Neural progenitor cell (in vitro differentiated cells): ENCODE measurements at regions not wholly inside any gene's neighbourhood (a gene's known extent, or its start where the extent isn't known, plus 50 kb on each side); places are given as distances from the start of the nearest gene placed in this dataset.

Experiments
- DNase-seq: peaks from one replicate; pipeline ENCODE4 v3.0.0-alpha.2; 2016; ENCODE audit warnings: low spot score
- H2AFZ ChIP-seq: fragments of 200-600 bp; sonication (generic); replicated peaks from 2 replicates; pipeline ENCODE4 v1.6.1; 2016; ENCODE audit warnings: antibody characterized with exemption
- H3F3A ChIP-seq: fragments of 200-600 bp; sonication (generic); 2 replicates; pipeline ENCODE4 v1.6.1; 2016; ENCODE audit warnings: antibody characterized with exemption, low read depth
- H3K27ac ChIP-seq: fragments of 200-600 bp; sonication (generic); 2 replicates; pipeline ENCODE4 v1.5.1; 2016; ENCODE audit warnings: mild to moderate bottlenecking
- H3K27me3 ChIP-seq: fragments of 200-600 bp; sonication (generic); 2 replicates; pipeline ENCODE4 v1.6.1; 2016; ENCODE audit warnings: mild to moderate bottlenecking, moderate library complexity
- H3K36me3 ChIP-seq: fragments of 200-600 bp; sonication (generic); 2 replicates; pipeline ENCODE4 v1.5.1; 2016
- H3K4me1 ChIP-seq: fragments of 200-600 bp; sonication (generic); 2 replicates; pipeline ENCODE4 v1.6.1; 2016; ENCODE audit warnings: mixed run types
- H3K4me2 ChIP-seq: fragments of 200-600 bp; sonication (generic); 2 replicates; pipeline ENCODE4 v1.6.1; 2016
- H3K4me3 ChIP-seq: fragments of 200-600 bp; sonication (generic); 2 replicates; pipeline ENCODE4 v1.5.1; 2016
- H3K79me2 ChIP-seq: fragments of 200-600 bp; sonication (generic); 2 replicates; pipeline ENCODE4 v1.6.1; 2016; ENCODE audit warnings: low read depth
- H3K9ac ChIP-seq: fragments of 200-600 bp; sonication (generic); 2 replicates; pipeline ENCODE4 v1.6.1; 2016
- H3K9me3 ChIP-seq: fragments of 200-600 bp; sonication (generic); 2 replicates; pipeline ENCODE4 v1.5.1; 2016; ENCODE audit warnings: low read depth
- H4K20me1 ChIP-seq: fragments of 200-600 bp; sonication (generic); 2 replicates; pipeline ENCODE4 v1.6.1; 2016; ENCODE audit warnings: low read depth
- H3K27ac Mint-ChIP-seq: 3 replicates; pipeline ENCODE4 v1.8.0; 2021; ENCODE audit warnings: mixed read lengths
- H3K27me3 Mint-ChIP-seq: 2 replicates; pipeline ENCODE4 v1.8.0; 2022; ENCODE audit warnings: low read depth, mild to moderate bottlenecking, inconsistent platforms, moderate library complexity, mixed read lengths; ENCODE audit not compliant: insufficient read depth
- H3K36me3 Mint-ChIP-seq: 3 replicates; pipeline ENCODE4 v1.8.0; 2021; ENCODE audit warnings: mixed read lengths
- H3K4me1 Mint-ChIP-seq: 3 replicates; pipeline ENCODE4 v1.8.0; 2021; ENCODE audit warnings: mixed read lengths
- H3K4me3 Mint-ChIP-seq: 3 replicates; pipeline ENCODE4 v1.8.0; 2021; ENCODE audit warnings: mild to moderate bottlenecking, moderate library complexity, mixed read lengths
- H3K9me3 Mint-ChIP-seq: 3 replicates; pipeline ENCODE4 v1.8.0; 2020; ENCODE audit warnings: mixed read lengths
- EZH2 ChIP-seq: fragments of 200-600 bp; sonication (generic); IDR thresholded peaks from 2 replicates; pipeline ENCODE4 v1.6.1; 2017; ENCODE audit warnings: antibody characterized with exemption, mild to moderate bottlenecking, moderate library complexity
- EZH2phosphoT487 ChIP-seq: fragments of 200-600 bp; sonication (generic); IDR thresholded peaks from 2 replicates; pipeline ENCODE4 v1.6.1; 2017; ENCODE audit warnings: antibody characterized with exemption
- TF ChIP-seq, protein P1 (sequence below): fragments of 200-600 bp; sonication (generic); IDR thresholded peaks from 2 replicates; pipeline ENCODE4 v1.5.1; 2017; ENCODE audit warnings: antibody characterized with exemption, mild to moderate bottlenecking

DNA sequence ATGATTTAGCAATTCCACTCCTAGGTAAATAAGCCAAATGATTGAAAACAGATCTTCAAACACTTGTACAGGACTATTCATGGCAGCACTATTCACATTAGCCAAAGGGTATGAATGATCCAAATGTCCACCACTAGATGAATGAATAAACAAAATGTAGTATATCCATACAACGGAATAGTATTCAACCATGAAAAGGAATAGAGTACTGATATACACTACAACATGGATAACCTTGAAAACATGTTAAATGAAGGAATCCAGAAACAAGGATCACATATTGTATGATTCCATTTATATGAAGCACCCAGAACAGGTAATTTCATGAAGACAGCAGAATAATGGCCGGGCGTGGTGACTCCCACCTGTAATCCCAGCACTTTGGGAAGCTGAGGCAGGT lies 78.2 kb upstream of the IGF1R start:
- H3K79me2 ChIP-seq: no peaks in the 10 kb centered on the region
- no peak overlapping the region for H3K4me3 Mint-ChIP-seq
- H3K27ac ChIP-seq: no peak overlapping the region
- no peaks in the 10 kb centered on the region for H3K9me3 ChIP-seq
- H3F3A ChIP-seq: no peaks in the 10 kb centered on the region
- H3K36me3 ChIP-seq: no peaks in the 10 kb centered on the region
- no peak overlapping the region for H3K4me3 ChIP-seq
- H3K4me1 ChIP-seq: no peaks in the 10 kb centered on the region
- no peak overlapping the region for H3K27ac Mint-ChIP-seq
- H2AFZ ChIP-seq: no peak overlapping the region
- TF ChIP-seq EZH2 (no peak), EZH2phosphoT487 (no peak)
- TF ChIP-seq, protein P1, sequence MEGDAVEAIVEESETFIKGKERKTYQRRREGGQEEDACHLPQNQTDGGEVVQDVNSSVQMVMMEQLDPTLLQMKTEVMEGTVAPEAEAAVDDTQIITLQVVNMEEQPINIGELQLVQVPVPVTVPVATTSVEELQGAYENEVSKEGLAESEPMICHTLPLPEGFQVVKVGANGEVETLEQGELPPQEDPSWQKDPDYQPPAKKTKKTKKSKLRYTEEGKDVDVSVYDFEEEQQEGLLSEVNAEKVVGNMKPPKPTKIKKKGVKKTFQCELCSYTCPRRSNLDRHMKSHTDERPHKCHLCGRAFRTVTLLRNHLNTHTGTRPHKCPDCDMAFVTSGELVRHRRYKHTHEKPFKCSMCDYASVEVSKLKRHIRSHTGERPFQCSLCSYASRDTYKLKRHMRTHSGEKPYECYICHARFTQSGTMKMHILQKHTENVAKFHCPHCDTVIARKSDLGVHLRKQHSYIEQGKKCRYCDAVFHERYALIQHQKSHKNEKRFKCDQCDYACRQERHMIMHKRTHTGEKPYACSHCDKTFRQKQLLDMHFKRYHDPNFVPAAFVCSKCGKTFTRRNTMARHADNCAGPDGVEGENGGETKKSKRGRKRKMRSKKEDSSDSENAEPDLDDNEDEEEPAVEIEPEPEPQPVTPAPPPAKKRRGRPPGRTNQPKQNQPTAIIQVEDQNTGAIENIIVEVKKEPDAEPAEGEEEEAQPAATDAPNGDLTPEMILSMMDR: no peak
- H3K4me2 ChIP-seq: no peak overlapping the region
- H3K36me3 Mint-ChIP-seq: no peaks in the 10 kb centered on the region
- H3K4me1 Mint-ChIP-seq: no peaks in the 10 kb centered on the region
- no peak for DNase-seq
- H3K9ac ChIP-seq: no peak overlapping the region
- no peaks in the 10 kb centered on the region for H3K27me3 ChIP-seq
- H4K20me1 ChIP-seq: no peaks in the 10 kb centered on the region
- H3K9me3 Mint-ChIP-seq: peaks cover 3% of the 10 kb centered on the region
- H3K27me3 Mint-ChIP-seq: peaks cover 2% of the 10 kb centered on the region

DNA sequence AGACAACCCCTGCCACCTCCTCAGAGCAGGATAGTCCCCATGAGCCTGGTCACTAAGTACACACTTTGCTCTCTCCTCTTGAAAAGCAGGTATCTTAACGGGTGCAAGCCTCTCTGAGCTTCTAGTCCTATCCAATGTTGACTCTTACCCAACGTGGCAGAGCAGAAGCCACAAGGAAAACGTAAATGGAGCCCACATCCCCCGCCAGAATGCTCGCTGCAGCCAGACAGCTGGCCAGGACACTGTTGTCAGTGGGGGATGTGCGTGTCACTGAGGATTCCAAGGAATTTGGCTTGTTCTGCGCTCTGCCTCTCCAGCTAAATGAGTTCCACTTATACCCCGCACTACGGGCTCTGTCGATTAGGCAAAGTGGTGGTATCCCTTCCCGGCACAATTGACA lies 67.8 kb upstream of the IGF1R start:
- no peak overlapping the region for H3K27ac Mint-ChIP-seq
- Histone ChIP-seq H3F3A (no peaks in the 10 kb centered on the region), H3K4me2 (peak overlapping the region; percentile 21)

DNA sequence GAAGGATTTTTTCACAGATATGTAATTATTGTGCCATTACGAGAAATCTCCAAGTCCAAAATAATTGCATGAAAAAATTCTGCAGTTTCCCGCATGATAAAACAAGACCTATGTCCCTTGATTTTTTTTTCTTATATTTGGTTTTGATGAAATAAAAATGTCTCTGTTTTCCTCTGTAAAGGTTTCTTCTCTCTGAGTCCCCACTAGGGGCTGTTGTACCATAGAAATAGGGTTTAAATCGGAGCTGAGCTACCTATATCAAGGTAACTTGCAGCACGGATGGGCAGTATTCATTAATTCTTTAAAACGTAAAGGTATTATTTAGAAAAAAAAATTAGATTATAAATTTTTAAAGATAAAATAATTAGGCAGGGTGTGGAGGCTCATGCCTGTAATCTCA lies 66.6 kb upstream of the IGF1R start:
- Histone ChIP-seq H2AFZ (no peak overlapping the region), H3K9ac (no peak overlapping the region), H3K4me3 (no peak overlapping the region), H4K20me1 (no peaks in the 10 kb centered on the region), H3K36me3 (no peaks in the 10 kb centered on the region), H3F3A (no peaks in the 10 kb centered on the region), H3K4me1 (peaks cover 5% of the 10 kb centered on the region), H3K79me2 (no peaks in the 10 kb centered on the region), H3K27me3 (no peaks in the 10 kb centered on the region), H3K9me3 (no peaks in the 10 kb centered on the region), H3K27ac (no peak overlapping the region), H3K4me2 (no peak overlapping the region)
- Mint-ChIP-seq H3K27me3 (peaks cover 5% of the 10 kb centered on the region), H3K4me1 (peaks cover 7% of the 10 kb centered on the region), H3K36me3 (no peaks in the 10 kb centered on the region), H3K4me3 (no peak overlapping the region), H3K9me3 (no peaks in the 10 kb centered on the region), H3K27ac (no peak overlapping the region)
- TF ChIP-seq EZH2: no peak
- TF ChIP-seq, protein P1: peak; percentile 47
- no peak for TF ChIP-seq EZH2phosphoT487
- no peak for DNase-seq

More for the DNA sequence above, 67.8 kb upstream of the IGF1R start:
- no peaks in the 10 kb centered on the region for H3K79me2 ChIP-seq
- H3K36me3 Mint-ChIP-seq: no peaks in the 10 kb centered on the region
- peaks cover 7% of the 10 kb centered on the region for H3K4me1 Mint-ChIP-seq
- no peaks in the 10 kb centered on the region for H3K9me3 ChIP-seq
- peaks cover 5% of the 10 kb centered on the region for H3K4me1 ChIP-seq
- no peak overlapping the region for H3K27ac ChIP-seq
- H3K36me3 ChIP-seq: no peaks in the 10 kb centered on the region
- peaks cover 5% of the 10 kb centered on the region for H3K27me3 Mint-ChIP-seq
- TF ChIP-seq, protein P1: no peak
- TF ChIP-seq EZH2 (no peak), EZH2phosphoT487 (no peak)
- no peaks in the 10 kb centered on the region for H3K9me3 Mint-ChIP-seq
- H4K20me1 ChIP-seq: no peaks in the 10 kb centered on the region
- H2AFZ ChIP-seq: peak overlapping the region; percentile 19
- H3K27me3 ChIP-seq: no peaks in the 10 kb centered on the region
- H3K4me3 ChIP-seq: no peak overlapping the region
- peak overlapping the region; percentile 12 for H3K4me3 Mint-ChIP-seq
- H3K9ac ChIP-seq: no peak overlapping the region
- peak; percentile 22 for DNase-seq
